Esophagus muscularis mucosa (tissue), 4 donors: ENCODE measurements at regions not wholly inside any gene's neighbourhood (a gene's known extent, or its start where the extent isn't known, plus 50 kb on each side); places are given as distances from the start of the nearest gene placed in this dataset.

ENCODE experiments used
- DNase-seq: peaks from one replicate; pipeline ENCODE4 v3.0.0-alpha.2; 2017; ENCODE audit errors: extremely low spot score
- H3K27ac ChIP-seq, 4 donors: fragments of 200-600 bp; sonication (generic); replicated peaks in 1 of 4; 1 replicate in 3 of 4; 2 replicates in 1 of 4; pipeline ENCODE4 v1.5.1; 2016 to 2019; ENCODE audit warnings: mild to moderate bottlenecking in 1 of 4
- H3K27me3 ChIP-seq, 4 donors: fragments of 200-600 bp; sonication (generic); one replicate each; pipeline versions ENCODE4 v1.5.1 to v1.6.0; 2016 to 2019
- H3K36me3 ChIP-seq, 4 donors: fragments of 200-600 bp; sonication (generic); one replicate each; pipeline ENCODE4 v1.5.1; 2016 to 2019
- H3K4me1 ChIP-seq, 4 donors: fragments of 200-600 bp; sonication (generic); one replicate each; pipeline ENCODE4 v1.5.1; 2016 to 2019
- H3K4me3 ChIP-seq, 4 donors: fragments of 200-600 bp; sonication (generic); 1 replicate in 2 of 4; 2 replicates in 2 of 4; pipeline ENCODE4 v1.5.1; 2016 to 2019; ENCODE audit warnings: mild to moderate bottlenecking in 4 of 4, moderate library complexity in 1 of 4
- H3K9me3 ChIP-seq, 4 donors: fragments of 200-600 bp; sonication (generic); 1 replicate in 3 of 4; 2 replicates in 1 of 4; pipeline ENCODE4 v1.5.1; 2016 to 2019
- CTCF ChIP-seq, 3 experiments: fragments of 200-600 bp in 2 of 3; fragments of 450-650 bp in 1 of 3; sonication (generic) in 2 of 3; IDR thresholded peaks; one replicate each; pipeline ENCODE4 v1.5.1; 2017 to 2019; ENCODE audit warnings: antibody characterized with exemption in 3 of 3, mild to moderate bottlenecking in 2 of 3, moderate library complexity in 1 of 3
- EP300 ChIP-seq: sonication (generic); formaldehyde crosslinking; IDR thresholded peaks from one replicate; pipeline ENCODE4 v1.6.1; 2017; ENCODE audit warnings: antibody characterized with exemption
- POLR2A ChIP-seq: fragments of 450-650 bp; IDR thresholded peaks from one replicate; pipeline ENCODE4 v1.6.1; 2017; ENCODE audit warnings: antibody characterized with exemption, moderate library complexity, mild to moderate bottlenecking, low read depth
- POLR2AphosphoS5 ChIP-seq, 2 donors: sonication (generic); formaldehyde crosslinking; IDR thresholded peaks; one replicate each; pipeline ENCODE4 v1.6.1; 2017; ENCODE audit warnings: antibody characterized with exemption in 2 of 2
- WGBS: methylation state at CpG from one replicate; pipeline ENCODE4 v1.1.5; 2018; 5-methylcytosine and 5-hydroxymethylcytosine counted together
- intact Hi-C: fragments of 100-400 bp; cut with DNase I; formaldehyde crosslinking; loops from one replicate; pipeline ENCODE4 v1.15.1; 2023

GRCh38 chr4:148790691-148791090, 348.5 kb upstream of the NR3C2 start:
- H3K9me3 ChIP-seq, result no peaks in the 10 kb centered on the region
- TF ChIP-seq CTCF (IDR thresholded peaks at IDR 0.05), result no peak
- TF ChIP-seq EP300, result no peak
- no peak for TF ChIP-seq POLR2A
- TF ChIP-seq POLR2AphosphoS5 (IDR thresholded peaks at IDR 0.05), result no peak
- no peaks in the 10 kb centered on the region for H3K36me3 ChIP-seq
- intact Hi-C loops, result no loop called here
- DNase-seq, result no peak
- WGBS, result 72% methylated on average over 5 of the region's 5 CpGs
- no peak overlapping the region for H3K4me3 ChIP-seq
- no peaks in the 10 kb centered on the region for H3K27me3 ChIP-seq
- no peak overlapping the region for H3K27ac ChIP-seq
- peaks cover 7 to 10% (median 9%) of the 10 kb centered on the region in 4 donors for H3K4me1 ChIP-seq

- intact Hi-C loops, result no loop called here
- Histone ChIP-seq H3K36me3 (no peaks in the 10 kb centered on the region), H3K9me3 (no peaks in the 10 kb centered on the region), H3K27me3 (no peaks in the 10 kb centered on the region), H3K27ac (no peak overlapping the region), H3K4me1 (peaks cover 7 to 10% (median 9%) of the 10 kb centered on the region in 4 donors), H3K4me3 (no peak overlapping the region)
- DNase-seq, result no peak
- 82% methylated on average over 5 of the region's 5 CpGs for WGBS
- TF ChIP-seq POLR2A (no peak), CTCF (IDR thresholded peaks at IDR 0.05) (no peak), POLR2AphosphoS5 (IDR thresholded peaks at IDR 0.05) (no peak), EP300 (no peak)
Observed at GRCh38 chr4:148790246-148790645, 348.0 kb upstream of the NR3C2 start.

GRCh38 chr4:148787831-148788477, 345.7 kb upstream of the NR3C2 start:
- no peaks in the 10 kb centered on the region for H3K27me3 ChIP-seq
- 48% methylated on average over 2 of the region's 2 CpGs for WGBS
- no peak overlapping the region for H3K4me3 ChIP-seq
- peaks cover 7 to 9% (median 8%) of the 10 kb centered on the region in 4 donors for H3K4me1 ChIP-seq
- H3K9me3 ChIP-seq, result no peaks in the 10 kb centered on the region
- intact Hi-C loops, result no loop called here
- TF ChIP-seq CTCF (IDR thresholded peaks at IDR 0.05) (no peak), EP300 (no peak), POLR2A (no peak), POLR2AphosphoS5 (IDR thresholded peaks at IDR 0.05) (no peak)
- no peak overlapping the region for H3K27ac ChIP-seq
- no peak for DNase-seq
- no peaks in the 10 kb centered on the region for H3K36me3 ChIP-seq

- intact Hi-C loops, result no loop called here
- Histone ChIP-seq H3K9me3 (no peaks in the 10 kb centered on the region), H3K27me3 (no peaks in the 10 kb centered on the region), H3K36me3 (no peaks in the 10 kb centered on the region), H3K4me1 (peaks cover 7 to 9% (median 8%) of the 10 kb centered on the region in 4 donors), H3K4me3 (no peak overlapping the region), H3K27ac (no peak overlapping the region)
- TF ChIP-seq POLR2A (no peak), POLR2AphosphoS5 (IDR thresholded peaks at IDR 0.05) (no peak), EP300 (no peak), CTCF (IDR thresholded peaks at IDR 0.05) (no peak)
- WGBS, result 81% methylated on average over 2 of the region's 2 CpGs
- DNase-seq, result no peak
Observed at GRCh38 chr4:148787285-148787684, 345.1 kb upstream of the NR3C2 start.

DNA sequence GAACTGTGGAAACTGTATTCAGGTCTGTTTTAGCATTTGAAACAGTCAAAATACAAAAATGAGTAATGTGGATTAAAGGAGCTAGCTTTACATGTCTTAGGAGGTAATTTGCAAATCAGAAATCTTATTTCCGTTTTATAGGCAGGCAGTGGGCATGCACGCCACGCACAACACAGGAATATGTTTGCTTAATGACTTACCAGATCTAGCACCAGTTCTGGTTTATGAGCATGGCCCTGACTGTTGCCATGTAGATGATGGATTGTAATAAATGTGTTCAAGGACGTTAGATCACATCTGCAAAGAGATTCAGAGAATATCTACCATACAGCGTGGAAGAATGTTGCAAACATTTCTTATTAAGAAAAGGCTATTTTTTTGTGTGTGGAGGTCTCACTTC, 344.5 kb upstream of the NR3C2 start:
- no peaks in the 10 kb centered on the region for H3K9me3 ChIP-seq
- 83% methylated on average over 5 of the region's 5 CpGs for WGBS
- intact Hi-C loops, result no loop called here
- H3K4me1 ChIP-seq, result peaks cover 7 to 9% (median 8%) of the 10 kb centered on the region in 4 donors
- H3K27me3 ChIP-seq, result no peaks in the 10 kb centered on the region
- TF ChIP-seq POLR2AphosphoS5 (IDR thresholded peaks at IDR 0.05) (no peak), EP300 (no peak), POLR2A (no peak), CTCF (IDR thresholded peaks at IDR 0.05) (no peak)
- no peak overlapping the region for H3K27ac ChIP-seq
- no peaks in the 10 kb centered on the region for H3K36me3 ChIP-seq
- H3K4me3 ChIP-seq, result no peak overlapping the region
- no peak for DNase-seq
